ENCODE measurements at regions not wholly inside any gene's neighbourhood (a gene's known extent, or its start where the extent isn't known, plus 50 kb on each side); places are given as distances from the start of the nearest gene placed in this dataset.
A peak's percentile ranks its signal among the peaks of the same experiment; 100 is the strongest.

GRCh38 chr5:56585999-56586691 is 229.2 kb upstream of the MAP3K1 start:
- DNase-seq, result peak; percentile 71

GRCh38 chr5:56585461-56585860 is 229.9 kb upstream of the MAP3K1 start:
- DNase-seq, result peak; percentile 83

GRCh38 chr5:56581426-56581825 is 233.9 kb upstream of the MAP3K1 start:
- DNase-seq, result no peak

- no peak for DNase-seq
Observed at GRCh38 chr5:56580864-56581263, 234.5 kb upstream of the MAP3K1 start.

GRCh38 chr5:56575821-56576220 is 239.5 kb upstream of the MAP3K1 start:
- DNase-seq, result no peak

- no peak for DNase-seq
Observed at GRCh38 chr5:56574778-56575177, 240.6 kb upstream of the MAP3K1 start.

GRCh38 chr5:56569566-56569965 is 245.8 kb upstream of the MAP3K1 start:
- no peak for DNase-seq

GRCh38 chr5:56569076-56569475 is 246.3 kb upstream of the MAP3K1 start:
- DNase-seq, result no peak

- no peak for DNase-seq
Observed at GRCh38 chr5:56567278-56567677, 248.1 kb upstream of the MAP3K1 start.

GRCh38 chr5:56566374-56567249 is 248.7 kb upstream of the MAP3K1 start:
- DNase-seq, result no peak

GRCh38 chr5:56565644-56566043 is 249.7 kb upstream of the MAP3K1 start:
- no peak for DNase-seq

- no peak for DNase-seq
Observed at GRCh38 chr5:56565283-56565615, 250.1 kb upstream of the MAP3K1 start.

GRCh38 chr5:56564541-56565282 is 250.6 kb upstream of the MAP3K1 start:
- DNase-seq, result peak; percentile 5

- DNase-seq, result no peak
Observed at GRCh38 chr5:56561455-56561854, 253.9 kb upstream of the MAP3K1 start.

GRCh38 chr5:56558131-56558745 is 257.1 kb upstream of the MAP3K1 start:
- DNase-seq, result no peak

- no peak for DNase-seq
Observed at GRCh38 chr5:56557198-56557597, 258.2 kb upstream of the MAP3K1 start.

- no peak for DNase-seq
Observed at GRCh38 chr5:56552612-56553268, 262.6 kb upstream of the MAP3K1 start.

- no peak for DNase-seq
Observed at GRCh38 chr5:56550227-56550626, 265.1 kb upstream of the MAP3K1 start.

GRCh38 chr5:56549096-56549886 is 266.1 kb upstream of the MAP3K1 start:
- no peak for DNase-seq

- peak; percentile 34 for DNase-seq
Observed at GRCh38 chr5:56545016-56545415, 270.3 kb upstream of the MAP3K1 start.

- DNase-seq, result no peak
Observed at GRCh38 chr5:56543441-56544388, 271.6 kb upstream of the MAP3K1 start.
